Endothelial cell of umbilical vein (primary cell): ENCODE measurements at regions not wholly inside any gene's neighbourhood (a gene's known extent, or its start where the extent isn't known, plus 50 kb on each side); places are given as distances from the start of the nearest gene placed in this dataset.

Experiments used
- BruUV-seq: library from RNA; stranded (reverse); fragments of 400-500 nt; replicated peaks from 2 replicates; lab custom pipeline; 2021; lab: Mats Ljungman, UMichigan
- CTCF ChIA-PET: fragments of 300-600, 350-600 bp; sonication (Branson Sonifier 250); formaldehyde crosslinking; loops from one replicate; lab custom pipeline; 2021; ENCODE audit warnings: antibody characterized with exemption, inconsistent platforms; lab: Charles Lee
- POLR2A ChIA-PET: fragments of 300-600, 350-600 bp; sonication (Branson Sonifier 250); formaldehyde crosslinking; loops from one replicate; lab custom pipeline; 2021; ENCODE audit warnings: antibody characterized with exemption, inconsistent platforms; lab: Charles Lee
- DNase-seq: peaks from one replicate; pipeline ENCODE4 v3.0.0-alpha.2; 2011; ENCODE audit warnings: low read depth, low spot score
- FAIRE-seq: peaks from 2 replicates; lab custom pipeline; 2011; peaks lifted over from hg19 to GRCh38; lab: Jason Lieb, UNC
- H2AFZ ChIP-seq: 2 replicates; pipeline ENCODE4 v1.6.0; 2012; ENCODE audit warnings: low read depth, low read length, control low read depth, inconsistent platforms
- H3K27ac ChIP-seq: 2 replicates; pipeline ENCODE4 v1.5.1; 2011; ENCODE audit warnings: low read depth, mild to moderate bottlenecking, control low read depth, low read length, moderate library complexity; ENCODE audit not compliant: insufficient read depth
- H3K27me3 ChIP-seq, 2 experiments: 2 replicates each; pipeline versions ENCODE4 v1.6.0 to v1.6.1; 2011; ENCODE audit warnings: low read length in 2 of 2, mixed read lengths in 1 of 2; ENCODE audit not compliant: control insufficient read depth in 2 of 2, insufficient read depth in 2 of 2
- H3K36me3 ChIP-seq, 2 experiments: 2 replicates in 1 of 2; 3 replicates in 1 of 2; pipeline ENCODE4 v1.5.1; 2011; ENCODE audit warnings: low read length in 2 of 2, mild to moderate bottlenecking in 1 of 2, moderate library complexity in 1 of 2; ENCODE audit not compliant: control insufficient read depth in 2 of 2, insufficient read depth in 2 of 2; ENCODE audit errors: extremely low read depth in 1 of 2
- H3K4me1 ChIP-seq: 3 replicates; pipeline ENCODE4 v1.5.1; 2011; ENCODE audit warnings: mild to moderate bottlenecking, low read length; ENCODE audit not compliant: control insufficient read depth, insufficient read depth; ENCODE audit errors: extremely low read depth
- H3K4me2 ChIP-seq: 2 replicates; pipeline ENCODE4 v1.6.1; 2011; ENCODE audit warnings: low read length, control low read depth, mixed read lengths; ENCODE audit not compliant: insufficient read depth
- H3K4me3 ChIP-seq, 3 experiments: fragments of 200-600 bp in 1 of 3; sonication (generic), shearing (Covaris generic) in 1 of 3; replicated peaks in 1 of 3; 2 replicates each; pipeline ENCODE4 v1.5.1; 2011 to 2016; ENCODE audit warnings: control low read depth in 3 of 3, low read length in 3 of 3, mild to moderate bottlenecking in 2 of 3, inconsistent platforms in 1 of 3, low read depth in 1 of 3, moderate library complexity in 1 of 3; ENCODE audit not compliant: insufficient read depth in 1 of 3
- H3K79me2 ChIP-seq: 2 replicates; pipeline ENCODE4 v1.6.0; 2012; ENCODE audit warnings: low read length, inconsistent platforms; ENCODE audit not compliant: control insufficient read depth, insufficient read depth
- H3K9ac ChIP-seq: replicated peaks from 2 replicates; pipeline ENCODE3; 2011; ENCODE audit warnings: low read length, control low read depth; ENCODE audit not compliant: insufficient read depth; ENCODE audit errors: extremely low read depth
- H3K9me1 ChIP-seq: replicated peaks from 3 replicates; pipeline ENCODE4 v1.6.0; 2011; ENCODE audit warnings: mild to moderate bottlenecking, low read length; ENCODE audit not compliant: control insufficient read depth, insufficient read depth; ENCODE audit errors: extremely low read depth
- H3K9me3 ChIP-seq: replicated peaks from 2 replicates; pipeline ENCODE4 v1.5.1; 2012; ENCODE audit warnings: low read length, inconsistent platforms; ENCODE audit not compliant: control insufficient read depth, insufficient read depth
- H4K20me1 ChIP-seq: replicated peaks from 2 replicates; pipeline ENCODE3; 2011; ENCODE audit warnings: mild to moderate bottlenecking, low read length; ENCODE audit not compliant: control insufficient read depth, insufficient read depth; ENCODE audit errors: extremely low read depth
- EZH2 ChIP-seq: IDR thresholded peaks from 2 replicates; pipeline ENCODE4 v1.6.1; 2012; ENCODE audit warnings: borderline replicate concordance, low read depth, mild to moderate bottlenecking, moderate library complexity, low read length, inconsistent platforms; ENCODE audit not compliant: severe bottlenecking
- FOS ChIP-seq: IDR thresholded peaks from 2 replicates; pipeline ENCODE4 v1.6.1; 2011; ENCODE audit warnings: mild to moderate bottlenecking, low read length, moderate library complexity, borderline replicate concordance; ENCODE audit not compliant: insufficient read depth
- GATA2 ChIP-seq: IDR thresholded peaks from 2 replicates; pipeline ENCODE4 v1.7.0; 2011; ENCODE audit warnings: low read depth, mild to moderate bottlenecking, moderate library complexity, mixed read lengths, low read length; ENCODE audit not compliant: insufficient read length, insufficient read depth
- JUN ChIP-seq: IDR thresholded peaks from 2 replicates; pipeline ENCODE4 v1.6.1; 2011; ENCODE audit warnings: borderline replicate concordance, low read depth; ENCODE audit not compliant: insufficient read length, insufficient read depth
- MYC ChIP-seq: IDR thresholded peaks from one replicate; pipeline ENCODE4 v1.6.1; 2011; ENCODE audit warnings: mild to moderate bottlenecking, low read depth, low read length
- POLR2A ChIP-seq: IDR thresholded peaks from 2 replicates; pipeline ENCODE4 v1.6.1; 2012; ENCODE audit warnings: low read depth, mild to moderate bottlenecking, control low read depth, low read length
- POLR2AphosphoS5 ChIP-seq: IDR thresholded peaks from 2 replicates; pipeline ENCODE4 v1.6.1; 2012; ENCODE audit warnings: low read depth, mild to moderate bottlenecking, control low read depth, low read length, moderate library complexity; ENCODE audit not compliant: insufficient read depth
- dilution Hi-C: fragments of 300-500 bp; cut with MboI; formaldehyde crosslinking; loops from one replicate; pipeline ENCODE4 v1.15.0; 2019; ENCODE audit warnings: low sequenced_read_pairs; ENCODE audit not compliant: extremely low pct_ligation_motif_present
- intact Hi-C: fragments of 100-400 bp; cut with micrococcal nuclease; formaldehyde crosslinking; loops from one replicate; pipeline ENCODE4 v1.10.0; 2022
- TF ChIP-seq, protein P1 (sequence below), 2 donors: IDR thresholded peaks; 1 replicate in 1 of 2; 2 replicates in 1 of 2; pipeline ENCODE4 v1.5.1; 2011; ENCODE audit warnings: low read length in 2 of 2, mild to moderate bottlenecking in 2 of 2, moderate library complexity in 2 of 2, control low read depth in 1 of 2, inconsistent platforms in 1 of 2, low read depth in 1 of 2; ENCODE audit not compliant: insufficient read depth in 1 of 2; ENCODE audit errors: extremely low read depth in 1 of 2
- TF ChIP-seq, protein P2 (sequence below): IDR thresholded peaks from 2 replicates; pipeline ENCODE4 v1.6.1; 2011; ENCODE audit not compliant: insufficient read depth, insufficient read length

GRCh38 chrX:1138476-1139184 lies 73.8 kb downstream of the CRLF2 start:
- no peak overlapping the region for H3K27ac ChIP-seq
- intact Hi-C loops = no loop called here
- CTCF ChIA-PET = no interaction called here
- no peaks in the 10 kb centered on the region for H3K4me1 ChIP-seq
- BruUV-seq = no TSS peak
- no peak for TF ChIP-seq MYC
- no peak for TF ChIP-seq EZH2
- no peak for TF ChIP-seq POLR2A
- TF ChIP-seq, protein P1, sequence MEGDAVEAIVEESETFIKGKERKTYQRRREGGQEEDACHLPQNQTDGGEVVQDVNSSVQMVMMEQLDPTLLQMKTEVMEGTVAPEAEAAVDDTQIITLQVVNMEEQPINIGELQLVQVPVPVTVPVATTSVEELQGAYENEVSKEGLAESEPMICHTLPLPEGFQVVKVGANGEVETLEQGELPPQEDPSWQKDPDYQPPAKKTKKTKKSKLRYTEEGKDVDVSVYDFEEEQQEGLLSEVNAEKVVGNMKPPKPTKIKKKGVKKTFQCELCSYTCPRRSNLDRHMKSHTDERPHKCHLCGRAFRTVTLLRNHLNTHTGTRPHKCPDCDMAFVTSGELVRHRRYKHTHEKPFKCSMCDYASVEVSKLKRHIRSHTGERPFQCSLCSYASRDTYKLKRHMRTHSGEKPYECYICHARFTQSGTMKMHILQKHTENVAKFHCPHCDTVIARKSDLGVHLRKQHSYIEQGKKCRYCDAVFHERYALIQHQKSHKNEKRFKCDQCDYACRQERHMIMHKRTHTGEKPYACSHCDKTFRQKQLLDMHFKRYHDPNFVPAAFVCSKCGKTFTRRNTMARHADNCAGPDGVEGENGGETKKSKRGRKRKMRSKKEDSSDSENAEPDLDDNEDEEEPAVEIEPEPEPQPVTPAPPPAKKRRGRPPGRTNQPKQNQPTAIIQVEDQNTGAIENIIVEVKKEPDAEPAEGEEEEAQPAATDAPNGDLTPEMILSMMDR (IDR thresholded peaks at IDR 0.05; ENCODE audit: extremely low read depth in 1 of 2, insufficient read depth in 1 of 2, low read depth in 1 of 2, low read length in 2 of 2) = no peak
- no peak for TF ChIP-seq JUN
- TF ChIP-seq, protein P2, sequence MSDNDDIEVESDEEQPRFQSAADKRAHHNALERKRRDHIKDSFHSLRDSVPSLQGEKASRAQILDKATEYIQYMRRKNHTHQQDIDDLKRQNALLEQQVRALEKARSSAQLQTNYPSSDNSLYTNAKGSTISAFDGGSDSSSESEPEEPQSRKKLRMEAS = no peak
- no peak for TF ChIP-seq POLR2AphosphoS5
- TF ChIP-seq FOS = no peak
- TF ChIP-seq GATA2 = no peak
- no peaks in the 10 kb centered on the region for H3K79me2 ChIP-seq
- H4K20me1 ChIP-seq = no peaks in the 10 kb centered on the region
- H3K4me2 ChIP-seq = no peak overlapping the region
- no peak overlapping the region for H3K9ac ChIP-seq
- H3K4me3 ChIP-seq = no peak overlapping the region
- H3K36me3 ChIP-seq = no peaks in the 10 kb centered on the region
- dilution Hi-C loops = no loop called here
- no peaks in the 10 kb centered on the region for H3K9me1 ChIP-seq
- FAIRE-seq (no peak), DNase-seq (no peak)
- H2AFZ ChIP-seq = no peak overlapping the region
- POLR2A ChIA-PET = no interaction called here
- H3K9me3 ChIP-seq = peaks cover 4% of the 10 kb centered on the region
- H3K27me3 ChIP-seq = no peaks in the 10 kb centered on the region
